ENCODE measurements at regions not wholly inside any gene's neighbourhood (a gene's known extent, or its start where the extent isn't known, plus 50 kb on each side); places are given as distances from the start of the nearest gene placed in this dataset.

- CTCF ChIA-PET, result no interaction called here
- no peaks in the 10 kb centered on the region for H3K4me1 Mint-ChIP-seq
- peaks cover under 1% of the 10 kb centered on the region for H3K9me3 Mint-ChIP-seq
- no peak overlapping the region for H3K4me3 Mint-ChIP-seq
- H3K27me3 Mint-ChIP-seq, result no peaks in the 10 kb centered on the region
- H3K36me3 Mint-ChIP-seq (ENCODE audit: low read depth), result no peaks in the 10 kb centered on the region
- POLR2A ChIA-PET, result no interaction called here
- H3K27ac Mint-ChIP-seq, result no peak overlapping the region
- DNase-seq, result no peak
Observed at GRCh38 chr13:105035092-105035491, 1500.4 kb downstream of the EFNB2 start.

- POLR2A ChIA-PET, result no interaction called here
- Mint-ChIP-seq H3K36me3 (ENCODE audit: low read depth) (no peaks in the 10 kb centered on the region), H3K4me3 (no peak overlapping the region), H3K4me1 (no peaks in the 10 kb centered on the region), H3K27me3 (no peaks in the 10 kb centered on the region), H3K27ac (no peak overlapping the region), H3K9me3 (peaks cover 2% of the 10 kb centered on the region)
- CTCF ChIA-PET, result no interaction called here
- no peak for DNase-seq
Observed at GRCh38 chr13:105033999-105034398, 1501.5 kb downstream of the EFNB2 start.

- Mint-ChIP-seq H3K4me3 (no peak overlapping the region), H3K4me1 (no peaks in the 10 kb centered on the region), H3K9me3 (peaks cover 2% of the 10 kb centered on the region), H3K36me3 (ENCODE audit: low read depth) (no peaks in the 10 kb centered on the region), H3K27me3 (no peaks in the 10 kb centered on the region), H3K27ac (no peak overlapping the region)
- CTCF ChIA-PET, result no interaction called here
- no peak for DNase-seq
- POLR2A ChIA-PET, result no interaction called here
Observed at GRCh38 chr13:105031306-105031705, 1504.2 kb downstream of the EFNB2 start.

- H3K9me3 Mint-ChIP-seq, result peaks cover 2% of the 10 kb centered on the region
- ChIA-PET CTCF (no interaction called here), POLR2A (no interaction called here)
- no peaks in the 10 kb centered on the region for H3K27me3 Mint-ChIP-seq
- no peak for DNase-seq
- no peaks in the 10 kb centered on the region for H3K36me3 Mint-ChIP-seq (ENCODE audit: low read depth)
- no peak overlapping the region for H3K27ac Mint-ChIP-seq
- H3K4me1 Mint-ChIP-seq, result no peaks in the 10 kb centered on the region
- no peak overlapping the region for H3K4me3 Mint-ChIP-seq
Observed at GRCh38 chr13:105030851-105031250, 1504.6 kb downstream of the EFNB2 start.

GRCh38 chr13:105019073-105019472, 1516.4 kb downstream of the EFNB2 start:
- Mint-ChIP-seq H3K9me3 (no peaks in the 10 kb centered on the region), H3K27me3 (no peaks in the 10 kb centered on the region), H3K4me3 (no peak overlapping the region), H3K4me1 (no peaks in the 10 kb centered on the region), H3K27ac (no peak overlapping the region), H3K36me3 (ENCODE audit: low read depth) (no peaks in the 10 kb centered on the region)
- ChIA-PET POLR2A (no interaction called here), CTCF (no interaction called here)
- DNase-seq, result no peak

- CTCF ChIA-PET, result no interaction called here
- no peaks in the 10 kb centered on the region for H3K36me3 Mint-ChIP-seq (ENCODE audit: low read depth)
- POLR2A ChIA-PET, result no interaction called here
- H3K4me3 Mint-ChIP-seq, result no peak overlapping the region
- H3K9me3 Mint-ChIP-seq, result no peaks in the 10 kb centered on the region
- H3K27ac Mint-ChIP-seq, result no peak overlapping the region
- H3K27me3 Mint-ChIP-seq, result no peaks in the 10 kb centered on the region
- no peaks in the 10 kb centered on the region for H3K4me1 Mint-ChIP-seq
- DNase-seq, result no peak
Observed at GRCh38 chr13:105016266-105016665, 1519.2 kb downstream of the EFNB2 start.

GRCh38 chr13:105008604-105009003, 1526.9 kb downstream of the EFNB2 start:
- Mint-ChIP-seq H3K36me3 (ENCODE audit: low read depth) (no peaks in the 10 kb centered on the region), H3K9me3 (no peaks in the 10 kb centered on the region), H3K4me3 (no peak overlapping the region), H3K4me1 (no peaks in the 10 kb centered on the region), H3K27me3 (no peaks in the 10 kb centered on the region), H3K27ac (no peak overlapping the region)
- DNase-seq, result no peak
- POLR2A ChIA-PET, result no interaction called here
- CTCF ChIA-PET, result no interaction called here

GRCh38 chr13:105007166-105007808, 1528.2 kb downstream of the EFNB2 start:
- H3K36me3 Mint-ChIP-seq (ENCODE audit: low read depth), result no peaks in the 10 kb centered on the region
- H3K9me3 Mint-ChIP-seq, result no peaks in the 10 kb centered on the region
- H3K4me3 Mint-ChIP-seq, result no peak overlapping the region
- no peak for DNase-seq
- ChIA-PET CTCF (no interaction called here), POLR2A (no interaction called here)
- H3K27me3 Mint-ChIP-seq, result no peaks in the 10 kb centered on the region
- no peak overlapping the region for H3K27ac Mint-ChIP-seq
- no peaks in the 10 kb centered on the region for H3K4me1 Mint-ChIP-seq

- no peak overlapping the region for H3K4me3 Mint-ChIP-seq
- CTCF ChIA-PET, result no interaction called here
- H3K4me1 Mint-ChIP-seq, result no peaks in the 10 kb centered on the region
- H3K27ac Mint-ChIP-seq, result no peak overlapping the region
- DNase-seq, result no peak
- peaks cover 4% of the 10 kb centered on the region for H3K9me3 Mint-ChIP-seq
- H3K36me3 Mint-ChIP-seq (ENCODE audit: low read depth), result no peaks in the 10 kb centered on the region
- no peaks in the 10 kb centered on the region for H3K27me3 Mint-ChIP-seq
- POLR2A ChIA-PET, result no interaction called here
Observed at GRCh38 chr13:104996022-104996421, 1539.4 kb downstream of the EFNB2 start.

- H3K27me3 Mint-ChIP-seq, result no peaks in the 10 kb centered on the region
- DNase-seq, result no peak
- no peaks in the 10 kb centered on the region for H3K36me3 Mint-ChIP-seq (ENCODE audit: low read depth)
- ChIA-PET POLR2A (no interaction called here), CTCF (no interaction called here)
- peaks cover 3% of the 10 kb centered on the region for H3K9me3 Mint-ChIP-seq
- no peak overlapping the region for H3K27ac Mint-ChIP-seq
- no peak overlapping the region for H3K4me3 Mint-ChIP-seq
- no peaks in the 10 kb centered on the region for H3K4me1 Mint-ChIP-seq
Observed at GRCh38 chr13:104993708-104994107, 1541.8 kb downstream of the EFNB2 start.

GRCh38 chr13:104987621-104988020, 1547.8 kb downstream of the EFNB2 start:
- Mint-ChIP-seq H3K4me3 (no peak overlapping the region), H3K36me3 (ENCODE audit: low read depth) (no peaks in the 10 kb centered on the region), H3K27ac (no peak overlapping the region), H3K9me3 (no peaks in the 10 kb centered on the region), H3K4me1 (peaks cover 8% of the 10 kb centered on the region), H3K27me3 (no peaks in the 10 kb centered on the region)
- DNase-seq, result no peak
- ChIA-PET POLR2A (no interaction called here), CTCF (no interaction called here)

- Mint-ChIP-seq H3K36me3 (ENCODE audit: low read depth) (no peaks in the 10 kb centered on the region), H3K9me3 (no peaks in the 10 kb centered on the region), H3K4me1 (peaks cover 8% of the 10 kb centered on the region), H3K4me3 (no peak overlapping the region), H3K27me3 (no peaks in the 10 kb centered on the region), H3K27ac (peak overlapping the region; percentile 41)
- no peak for DNase-seq
- POLR2A ChIA-PET, result interaction anchor here (0.6 kb wide), 1 partner anchor 962 kb away, joined by 3 read pairs; no protein-coding TSS in a partner anchor
- CTCF ChIA-PET, result no interaction called here
Observed at GRCh38 chr13:104984296-104984818, 1551.1 kb downstream of the EFNB2 start.

- H3K9me3 Mint-ChIP-seq, result no peaks in the 10 kb centered on the region
Observed at GRCh38 chr13:104983601-104984000, 1551.9 kb downstream of the EFNB2 start.

GRCh38 chr13:104980586-104980985, 1554.9 kb downstream of the EFNB2 start:
- Mint-ChIP-seq H3K9me3 (no peaks in the 10 kb centered on the region), H3K36me3 (ENCODE audit: low read depth) (no peaks in the 10 kb centered on the region), H3K4me3 (no peak overlapping the region), H3K27me3 (no peaks in the 10 kb centered on the region), H3K27ac (no peak overlapping the region), H3K4me1 (peaks cover 8% of the 10 kb centered on the region)
- POLR2A ChIA-PET, result no interaction called here
- CTCF ChIA-PET, result no interaction called here
- DNase-seq, result no peak

More at GRCh38 chr13:104983601-104984000, 1551.9 kb downstream of the EFNB2 start:
- ChIA-PET POLR2A (interaction anchor here (0.6 kb wide), 1 partner anchor 963 kb away, joined by 3 read pairs; no protein-coding TSS in a partner anchor), CTCF (no interaction called here)
- Mint-ChIP-seq H3K36me3 (ENCODE audit: low read depth) (no peaks in the 10 kb centered on the region), H3K4me1 (peaks cover 8% of the 10 kb centered on the region), H3K27ac (no peak overlapping the region), H3K4me3 (no peak overlapping the region), H3K27me3 (no peaks in the 10 kb centered on the region)
- no peak for DNase-seq
